Fibroblast of skin of right biceps (primary cell): ENCODE measurements at regions not wholly inside any gene's neighbourhood (a gene's known extent, or its start where the extent isn't known, plus 50 kb on each side); places are given as distances from the start of the nearest gene placed in this dataset.

Source experiments
- DNase-seq: peaks from one replicate; pipeline ENCODE4 v3.0.0-alpha.2; 2013

DNA sequence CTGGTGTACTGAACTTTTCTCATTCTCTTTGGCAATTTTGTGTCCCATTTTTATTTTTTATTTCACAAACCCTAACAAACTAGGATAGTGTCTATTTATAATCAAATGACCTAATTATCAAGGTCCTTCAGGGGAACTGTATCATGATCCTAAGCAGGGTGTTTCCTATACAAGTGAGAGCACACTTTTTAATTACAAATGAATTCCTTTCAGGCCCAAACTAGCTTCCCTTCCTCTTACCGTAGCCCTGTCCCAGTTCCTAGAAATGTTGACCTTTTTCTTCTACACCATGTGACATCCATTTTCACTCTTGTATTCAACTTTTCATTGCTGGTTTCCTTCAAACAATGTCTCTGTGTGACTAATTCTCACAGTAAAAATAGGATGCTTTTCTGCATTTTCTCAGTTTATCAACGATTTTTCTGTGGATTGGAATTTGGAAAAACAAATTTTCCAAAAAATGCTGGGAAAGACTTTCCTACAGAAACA lies 411.4 kb downstream of the CCDC91 start:
- DNase-seq = no peak

DNA sequence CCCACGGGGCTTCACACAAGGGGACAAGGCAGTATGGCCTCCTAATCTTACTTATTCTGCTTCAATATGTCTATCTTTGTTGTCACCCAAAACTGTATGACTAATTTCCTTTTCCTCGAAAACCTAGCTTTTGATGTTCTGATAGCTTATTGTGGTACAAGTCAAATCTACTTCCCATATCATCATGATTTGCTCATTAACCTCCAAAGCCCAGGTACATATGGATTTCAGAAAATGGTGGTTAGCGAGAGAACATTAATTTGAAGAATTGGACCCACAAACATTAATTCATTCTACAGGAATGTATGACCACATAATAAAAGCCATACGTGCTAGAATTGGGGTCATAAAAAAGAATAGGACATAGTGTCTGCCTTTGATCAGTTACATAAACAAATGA lies 412.5 kb downstream of the CCDC91 start:
- peak; percentile 47 for DNase-seq

DNA sequence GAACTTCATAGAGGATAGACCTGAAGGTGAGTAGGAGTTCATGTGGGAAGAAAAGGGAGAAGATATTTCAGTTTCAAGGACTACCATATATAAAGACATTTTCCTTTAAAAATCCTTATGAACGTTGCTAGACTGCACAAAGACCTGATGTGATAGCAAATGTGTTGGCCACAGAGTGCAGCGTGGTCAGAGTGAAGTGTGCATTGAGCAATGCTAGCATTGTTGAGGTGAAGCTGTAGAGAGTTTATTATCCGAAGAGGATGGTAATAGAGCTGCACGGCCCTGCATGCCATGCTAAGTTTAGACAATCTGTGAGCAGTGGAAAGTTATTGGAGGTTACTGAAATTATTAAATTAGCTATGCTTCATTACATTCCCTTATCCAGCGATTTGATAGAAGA lies 413.0 kb downstream of the CCDC91 start:
- peak; percentile 34 for DNase-seq

DNA sequence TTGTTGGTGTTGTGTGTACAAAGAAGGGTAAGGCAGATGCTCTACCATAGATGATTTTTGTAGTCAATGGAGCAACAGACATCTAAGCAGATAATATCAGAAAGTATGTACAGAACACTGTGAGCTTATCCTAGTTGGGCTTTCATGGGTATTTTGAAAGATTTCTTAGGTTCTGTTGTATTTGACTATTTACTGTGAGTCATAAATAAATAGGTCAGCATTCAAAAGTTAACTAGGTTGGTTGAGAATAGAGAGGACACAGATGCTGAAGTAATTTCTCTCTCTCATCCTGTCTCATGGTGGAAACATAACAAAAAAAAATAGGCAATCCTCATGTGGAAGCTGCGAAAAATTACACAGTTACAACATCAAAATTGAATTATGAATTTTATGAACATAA lies 413.5 kb downstream of the CCDC91 start:
- no peak for DNase-seq

DNA sequence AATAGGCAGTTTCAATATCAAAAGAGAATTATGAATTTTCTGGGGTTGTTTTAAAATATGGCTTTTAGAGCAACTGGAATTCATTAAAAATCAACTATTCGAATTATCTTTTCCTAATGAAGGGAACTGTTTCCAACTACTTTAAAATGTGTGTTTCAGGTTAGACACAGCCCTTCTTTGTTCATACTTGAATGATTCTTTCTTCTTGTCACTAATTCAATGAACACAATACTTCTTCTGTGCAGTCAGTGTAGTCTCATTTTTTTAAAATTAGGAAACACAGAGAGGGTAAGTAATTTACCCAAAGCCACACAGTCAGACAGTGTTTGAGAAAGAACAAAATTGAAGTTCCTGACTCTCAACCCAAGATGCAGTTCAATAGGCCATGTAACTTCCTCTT lies 414.0 kb downstream of the CCDC91 start:
- DNase-seq = no peak

DNA sequence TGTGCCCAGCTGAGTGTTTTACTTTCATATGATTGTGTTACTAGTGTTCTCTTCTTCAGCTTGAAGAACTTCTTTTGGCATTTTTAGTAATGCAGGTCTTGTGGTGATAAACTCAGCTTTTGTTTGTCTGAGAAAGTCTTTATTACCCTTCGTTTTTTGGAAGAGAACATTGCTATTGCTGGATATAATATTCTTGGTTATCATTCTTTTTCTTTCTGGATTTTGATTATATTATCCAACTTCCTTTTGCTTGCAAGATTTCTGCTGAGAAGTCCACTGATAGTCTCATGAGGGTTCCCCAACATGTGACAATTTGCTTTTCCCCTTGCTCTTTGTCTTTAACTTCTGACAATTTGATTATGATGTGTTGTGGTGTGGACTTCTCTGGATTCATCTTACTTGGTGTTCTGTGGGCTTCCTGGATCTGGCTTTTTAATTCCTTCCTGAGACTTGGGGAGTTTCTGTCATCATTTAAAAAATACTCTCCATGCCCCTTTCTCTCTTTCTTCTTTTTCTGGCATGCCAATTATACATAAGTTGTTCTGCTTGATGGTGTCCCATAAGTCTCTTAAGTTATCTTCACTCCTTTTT lies 416.8 kb downstream of the CCDC91 start:
- no peak for DNase-seq

DNA sequence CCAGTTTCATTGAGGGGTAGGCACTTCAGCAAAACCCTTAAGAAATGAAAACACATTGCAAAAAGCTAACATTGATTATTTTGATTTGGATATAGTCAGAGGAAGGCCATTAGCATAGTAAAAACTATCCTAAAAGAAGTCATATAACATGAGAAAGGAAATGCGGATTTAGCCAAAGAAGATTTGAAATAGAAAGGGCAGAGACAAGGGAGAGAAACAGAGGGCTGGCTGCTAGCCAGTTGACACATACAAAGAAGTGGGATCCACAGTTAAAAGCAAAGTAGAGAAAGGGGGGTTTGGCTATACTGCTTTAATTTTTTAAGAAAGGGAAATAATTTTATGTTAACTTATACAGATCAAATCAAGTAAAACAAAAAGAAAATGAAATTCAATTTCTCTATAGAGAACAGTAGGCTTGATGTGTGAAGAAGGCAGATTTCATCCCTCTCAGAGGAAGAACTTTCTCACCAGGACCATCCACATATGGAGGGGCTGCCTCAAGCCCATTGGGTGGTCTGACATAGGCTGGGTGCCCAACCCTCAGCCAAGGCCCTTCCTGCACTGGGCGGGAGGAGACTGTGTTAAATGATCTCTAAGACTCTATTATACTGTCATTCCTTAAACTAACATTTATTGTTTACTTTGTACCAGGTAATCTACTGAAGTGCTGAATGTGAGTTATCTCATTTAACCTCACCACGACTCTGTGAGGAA lies 420.3 kb downstream of the CCDC91 start:
- DNase-seq = no peak

DNA sequence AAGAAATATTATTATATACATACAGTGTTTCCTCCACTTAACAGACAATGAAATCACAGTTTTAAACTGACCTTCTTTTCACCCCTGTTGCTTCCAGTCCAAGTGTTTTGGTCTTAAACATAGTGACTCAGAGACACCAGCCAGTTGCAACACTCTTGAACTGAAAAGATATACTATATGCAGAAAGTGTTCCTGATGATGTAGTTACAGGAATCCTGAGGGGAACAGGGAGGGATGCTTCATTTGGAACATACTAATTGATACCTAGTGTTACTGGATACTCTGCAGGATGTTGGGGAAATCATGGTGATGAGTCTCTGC lies 420.8 kb downstream of the CCDC91 start:
- DNase-seq = peak; percentile 86

DNA sequence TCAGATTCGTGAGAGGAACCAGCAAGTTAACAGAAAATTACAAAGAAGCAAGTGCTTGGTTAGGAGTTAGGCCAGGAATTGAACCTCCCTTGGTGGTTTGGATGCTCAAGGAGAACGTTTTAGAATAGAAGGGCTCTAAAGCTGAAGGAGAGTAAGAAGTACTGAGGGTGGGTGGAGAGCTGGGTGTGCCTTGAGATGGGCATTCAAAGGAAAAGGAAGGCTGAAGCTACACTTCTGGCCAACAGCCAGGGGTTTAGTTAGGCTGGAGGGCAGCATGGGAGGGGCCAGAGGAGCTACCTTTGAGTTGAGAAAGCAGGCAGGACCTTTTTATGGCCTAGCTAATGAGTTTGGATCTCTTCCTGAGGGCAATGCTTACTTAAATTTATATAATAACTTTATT lies 421.2 kb downstream of the CCDC91 start:
- DNase-seq = no peak

DNA sequence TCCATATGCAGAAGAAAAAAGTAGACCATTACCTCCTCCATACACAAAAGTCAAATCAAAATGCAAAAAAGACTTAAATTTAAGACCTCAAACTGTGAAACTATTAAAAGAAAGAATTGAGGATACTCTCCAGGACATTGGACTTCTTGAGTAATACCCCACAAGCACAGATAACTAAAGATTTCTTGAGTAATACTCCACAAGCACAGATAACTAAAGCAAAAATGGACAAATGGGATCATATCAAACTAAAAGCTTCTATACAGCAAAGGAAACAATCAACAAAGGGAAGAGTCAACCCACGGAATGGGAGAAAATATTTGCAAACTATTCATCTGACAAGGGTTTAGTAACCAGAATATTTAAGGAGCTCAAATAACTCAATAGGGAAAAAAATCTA lies 427.9 kb downstream of the CCDC91 start:
- DNase-seq = no peak

DNA sequence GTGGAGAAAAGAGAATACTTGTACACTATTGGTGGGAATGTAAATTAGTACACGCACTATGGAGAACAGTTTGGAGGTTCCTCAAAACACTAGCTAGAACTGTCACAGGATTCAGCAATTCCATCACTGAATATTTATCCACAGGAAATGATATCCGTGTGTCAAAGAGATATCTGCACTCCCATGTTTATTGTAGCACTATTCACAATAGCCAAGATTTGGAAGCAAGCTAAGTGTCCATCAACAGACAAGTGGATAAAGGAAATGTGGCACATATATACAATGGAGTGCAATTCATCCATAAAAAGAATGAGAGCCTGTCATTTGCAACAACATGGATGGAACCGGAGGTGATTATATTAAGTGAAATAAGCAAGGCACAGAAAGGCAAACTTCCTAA lies 428.5 kb downstream of the CCDC91 start:
- no peak for DNase-seq

DNA sequence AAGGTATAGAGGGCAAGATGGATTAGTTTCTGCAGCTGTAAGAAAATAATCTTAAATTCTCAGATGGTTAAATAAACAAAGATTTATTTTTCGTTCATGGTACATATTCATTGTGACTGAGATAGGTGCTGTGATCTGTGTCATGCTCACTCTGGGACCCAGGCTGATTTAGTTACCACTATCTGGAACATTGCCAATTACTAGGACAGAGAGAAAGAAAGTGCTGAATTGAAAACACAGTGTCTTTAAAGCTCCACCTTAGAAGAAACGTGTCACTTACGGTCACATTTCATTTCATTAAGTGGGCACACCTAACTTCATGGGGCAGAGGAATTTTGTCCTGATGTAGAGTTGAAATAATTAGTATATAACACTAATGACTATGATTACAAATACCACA lies 430.0 kb downstream of the CCDC91 start:
- DNase-seq = no peak

DNA sequence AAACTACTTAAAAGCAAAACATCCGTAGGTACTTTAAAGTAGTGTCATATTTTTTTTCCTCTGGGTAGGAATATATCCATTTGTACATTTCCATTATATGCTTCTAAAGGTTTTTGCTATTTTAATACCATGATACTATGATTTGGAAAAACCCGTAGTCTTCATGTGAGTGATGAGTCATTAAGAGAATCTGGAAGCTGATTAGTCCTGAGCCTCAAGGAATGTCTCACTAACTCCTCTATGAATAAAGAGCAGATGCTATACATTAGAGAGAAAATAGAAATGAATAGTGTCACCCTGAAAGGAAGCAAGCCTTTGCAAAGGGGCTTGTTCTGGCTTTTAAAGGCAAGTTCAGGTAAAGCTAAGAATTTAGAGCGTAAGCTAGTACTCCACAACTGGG lies 432.1 kb downstream of the CCDC91 start:
- DNase-seq = peak; percentile 80

DNA sequence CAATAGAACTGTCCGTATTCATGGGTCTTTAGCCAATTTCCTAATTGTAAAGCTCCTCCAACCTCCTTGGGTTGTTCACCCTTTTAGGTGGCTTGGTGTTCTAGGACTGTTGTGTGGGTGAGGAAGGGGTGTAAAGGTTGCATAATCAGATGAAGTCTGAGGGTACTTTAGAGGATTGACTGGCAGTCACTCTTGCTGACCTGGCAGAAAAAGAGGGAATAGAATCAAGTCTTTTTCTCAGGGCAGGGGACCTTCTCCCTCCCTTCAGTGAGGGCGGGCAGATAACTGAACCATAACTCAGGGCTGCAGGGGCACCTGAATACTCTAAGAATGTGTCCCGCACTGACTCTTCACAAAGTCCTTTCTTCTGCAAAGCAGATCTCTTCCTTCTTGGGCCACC lies 436.2 kb downstream of the CCDC91 start:
- DNase-seq = no peak

DNA sequence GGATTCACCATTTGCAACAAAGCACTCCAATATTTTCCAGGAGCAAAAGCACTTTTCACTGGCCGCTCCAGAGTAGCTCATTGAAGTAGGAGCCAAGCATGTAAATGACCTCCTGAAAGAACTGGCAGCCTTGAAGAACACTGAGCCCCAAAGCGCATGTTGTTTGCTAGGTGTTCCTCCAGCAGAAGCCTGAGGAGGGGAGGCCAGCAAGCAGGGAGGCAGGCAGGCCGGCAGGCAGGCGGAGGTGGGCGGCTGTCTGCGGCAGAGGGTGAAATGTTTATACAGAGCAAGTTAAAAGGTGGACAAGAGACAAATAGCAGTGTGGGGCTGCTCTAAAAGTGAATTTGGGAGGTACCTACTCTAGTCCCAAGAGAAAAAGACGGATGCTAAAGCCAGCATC lies 439.4 kb downstream of the CCDC91 start:
- DNase-seq = no peak

DNA sequence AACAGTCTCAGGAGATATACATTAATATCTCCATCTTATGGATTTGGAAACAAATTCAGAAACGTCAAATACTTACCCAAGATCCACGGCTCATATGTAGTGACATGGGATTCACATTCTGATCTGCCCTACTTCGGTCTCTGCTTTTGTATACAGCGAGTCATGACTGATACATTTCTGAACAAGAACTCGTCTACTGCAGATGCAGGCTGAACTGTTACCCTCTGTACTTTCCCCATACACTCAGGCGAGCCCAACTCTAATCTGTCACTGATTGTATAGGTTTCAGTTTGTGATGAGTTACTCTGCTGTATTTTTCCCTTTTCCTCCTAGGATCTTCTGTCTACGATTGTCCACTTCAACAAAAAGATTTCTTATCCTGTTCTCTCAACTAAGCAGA lies 441.6 kb downstream of the CCDC91 start:
- DNase-seq = peak; percentile 4

DNA sequence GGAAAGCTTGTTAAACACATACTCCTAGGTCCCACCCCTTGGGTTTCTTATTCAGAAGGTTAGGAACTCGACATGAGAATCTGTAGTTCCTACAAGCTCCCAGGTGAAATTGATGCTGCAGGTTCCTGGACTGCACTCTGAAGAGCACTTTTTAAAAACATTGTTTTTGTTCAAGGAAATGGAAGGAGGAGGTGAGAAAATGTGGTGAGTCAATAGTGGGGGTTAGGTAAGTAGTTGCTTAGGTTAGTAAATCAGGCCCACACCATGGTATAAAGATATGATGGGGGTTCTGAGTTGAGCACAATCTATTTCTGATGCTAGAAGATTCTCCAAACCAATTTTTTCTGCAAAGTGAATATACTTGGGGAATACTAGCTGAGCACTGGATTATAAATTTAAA lies 450.3 kb downstream of the CCDC91 start:
- no peak for DNase-seq

DNA sequence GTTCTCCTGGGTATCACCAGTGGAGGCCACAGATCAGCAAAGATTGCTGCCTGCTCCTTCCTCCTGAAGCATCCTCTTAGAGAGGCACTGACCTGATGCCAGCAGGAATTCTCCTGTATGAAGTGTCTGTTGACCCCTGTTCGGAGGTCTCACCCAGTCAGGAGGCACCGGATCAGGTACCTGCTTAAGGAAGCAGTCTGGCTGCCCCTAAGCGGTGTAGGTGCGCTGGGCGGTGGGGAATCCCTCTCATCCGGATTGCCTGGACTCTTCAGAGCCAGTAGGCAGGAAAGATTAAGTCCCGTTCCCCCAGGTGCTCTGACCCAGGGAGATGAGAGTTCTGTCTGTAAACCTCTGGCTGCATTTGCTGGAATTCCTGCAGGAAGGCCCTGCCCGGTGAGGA lies 455.2 kb downstream of the CCDC91 start:
- no peak for DNase-seq

DNA sequence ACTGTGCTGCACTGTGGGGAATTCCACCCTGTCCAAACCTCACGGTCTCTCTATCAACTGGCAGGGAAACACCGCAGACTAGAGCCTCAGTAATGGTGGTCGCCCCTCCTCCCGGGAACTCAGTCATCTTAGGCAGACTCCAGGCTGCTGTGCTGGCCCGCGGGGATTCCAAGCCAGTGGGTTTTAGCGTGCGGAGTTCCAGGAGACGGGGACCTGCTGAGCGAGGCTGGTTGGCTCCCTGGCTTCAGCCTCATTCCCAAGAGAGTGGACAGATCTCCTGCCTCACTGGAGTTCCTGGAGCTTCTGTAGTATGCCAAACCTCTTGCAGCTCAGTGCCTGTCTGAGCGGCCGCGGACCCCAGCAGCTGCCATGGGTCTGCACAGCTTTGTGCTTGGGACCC lies 455.6 kb downstream of the CCDC91 start:
- DNase-seq = no peak

DNA sequence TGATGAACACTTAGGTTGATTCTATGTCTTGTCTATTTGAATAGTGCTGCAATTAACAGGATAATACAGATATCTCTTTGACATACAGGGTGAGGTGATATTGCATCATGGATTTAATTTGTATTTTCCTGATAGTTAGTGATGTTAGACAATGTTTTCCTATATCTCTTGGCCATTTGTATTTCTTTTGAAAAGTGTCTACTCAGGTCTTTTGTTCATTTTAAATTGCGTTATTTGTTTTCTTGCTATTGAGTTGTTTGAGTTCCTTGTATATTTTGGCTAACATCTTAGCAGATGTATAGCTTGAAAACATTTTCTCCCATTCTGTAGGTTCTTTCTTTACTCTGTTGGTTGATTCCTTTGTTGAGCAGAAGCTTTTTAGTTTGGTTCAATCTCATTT lies 460.6 kb downstream of the CCDC91 start:
- DNase-seq = no peak

DNA sequence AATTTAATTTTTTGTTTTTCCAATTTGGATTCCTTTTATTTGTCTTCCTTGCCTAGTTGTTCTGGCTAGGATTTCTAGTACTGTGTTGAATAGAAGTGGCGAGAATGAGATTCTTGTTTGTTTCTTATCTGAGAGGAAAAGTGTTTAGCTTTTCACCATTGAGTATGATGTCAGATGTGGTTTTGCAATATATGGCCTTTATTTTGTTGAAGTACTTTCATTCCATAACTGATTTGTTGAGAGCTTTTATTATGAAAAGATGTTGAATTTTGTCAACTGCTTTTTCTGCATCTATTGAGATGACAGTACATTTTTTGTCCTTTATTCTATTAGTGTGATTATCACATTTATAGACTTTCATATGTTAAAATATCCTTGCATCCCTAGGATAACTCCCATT lies 462.0 kb downstream of the CCDC91 start:
- no peak for DNase-seq

DNA sequence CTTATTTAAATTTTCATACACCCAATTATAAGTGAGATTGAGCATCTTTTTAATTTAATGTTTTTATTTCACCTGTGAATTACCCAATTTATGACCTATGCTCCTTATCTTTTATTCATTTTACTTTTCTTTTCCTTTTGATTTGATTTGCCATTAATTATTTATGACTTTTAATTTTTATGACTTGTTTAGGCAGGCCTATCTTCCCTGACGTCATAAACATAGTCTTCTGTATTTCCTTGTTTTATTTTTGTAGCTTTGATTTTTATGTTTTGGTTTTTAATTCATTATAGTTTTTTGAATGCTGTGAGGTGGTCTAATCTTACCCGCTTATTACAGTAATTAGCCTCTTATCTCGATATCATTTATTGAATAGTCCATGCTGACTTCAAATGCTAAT lies 467.1 kb upstream of the FAR2 start:
- DNase-seq = no peak

DNA sequence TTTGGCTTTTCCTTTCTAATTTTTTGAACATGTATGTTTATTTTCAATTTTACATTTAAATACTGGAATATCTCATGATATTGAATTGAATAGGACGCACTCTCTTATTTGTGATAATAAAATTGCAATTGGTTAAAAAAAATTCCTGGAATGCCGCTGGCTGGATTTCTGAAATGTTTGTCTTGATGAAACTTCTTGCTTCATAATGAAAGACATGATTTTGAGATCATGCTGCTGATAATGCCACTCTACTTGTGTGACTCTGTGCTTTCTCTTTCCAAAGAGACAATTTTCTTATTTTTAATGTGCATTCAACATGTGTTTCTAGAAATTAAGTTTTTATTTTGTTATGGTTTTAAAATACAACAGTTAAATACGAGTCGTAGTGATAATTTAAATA lies 465.7 kb upstream of the FAR2 start:
- peak; percentile 19 for DNase-seq

DNA sequence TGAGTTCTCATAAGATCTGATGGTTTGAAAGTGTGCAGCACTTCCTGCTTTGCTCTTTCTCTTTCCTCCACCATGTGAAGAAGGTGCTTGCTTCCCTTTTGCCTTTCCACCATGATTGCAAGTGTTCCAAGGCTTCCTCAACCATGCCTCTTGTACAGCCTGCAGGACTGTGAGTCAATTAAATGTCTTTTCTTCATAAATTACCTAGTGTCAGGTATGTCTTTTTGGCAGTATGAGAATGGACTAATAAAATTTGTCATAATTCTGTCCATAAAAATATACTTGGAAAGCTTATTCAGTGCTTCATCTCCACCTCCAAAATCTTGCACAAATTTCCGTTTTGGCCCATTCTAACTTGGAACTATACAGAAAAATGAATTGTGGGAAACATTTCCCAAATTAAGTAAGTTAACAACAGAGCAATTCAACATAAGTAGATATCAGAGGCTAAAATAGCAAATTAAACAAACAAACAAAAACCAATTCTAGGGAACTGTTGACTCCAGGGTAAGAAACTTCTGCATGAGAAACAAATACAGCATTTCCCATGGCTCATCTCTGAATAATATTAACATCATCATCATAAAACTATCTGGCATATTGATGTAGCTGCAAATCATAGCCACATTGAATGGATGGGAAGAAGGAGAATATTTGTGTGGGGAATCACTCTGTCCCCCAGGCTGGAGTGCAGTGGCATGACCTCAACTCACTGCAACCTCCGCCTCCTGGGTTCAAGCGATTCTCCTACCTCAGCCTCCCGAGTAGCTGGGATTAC lies 459.5 kb upstream of the FAR2 start:
- no peak for DNase-seq
